ENCODE measurements at regions not wholly inside any gene's neighbourhood (a gene's known extent, or its start where the extent isn't known, plus 50 kb on each side); places are given as distances from the start of the nearest gene placed in this dataset.
"Not testable (repeated sequence)": the region's sequence is repeated elsewhere in the genome, so short reads cannot be mapped to it uniquely, and the experiment has no call there.

DNA sequence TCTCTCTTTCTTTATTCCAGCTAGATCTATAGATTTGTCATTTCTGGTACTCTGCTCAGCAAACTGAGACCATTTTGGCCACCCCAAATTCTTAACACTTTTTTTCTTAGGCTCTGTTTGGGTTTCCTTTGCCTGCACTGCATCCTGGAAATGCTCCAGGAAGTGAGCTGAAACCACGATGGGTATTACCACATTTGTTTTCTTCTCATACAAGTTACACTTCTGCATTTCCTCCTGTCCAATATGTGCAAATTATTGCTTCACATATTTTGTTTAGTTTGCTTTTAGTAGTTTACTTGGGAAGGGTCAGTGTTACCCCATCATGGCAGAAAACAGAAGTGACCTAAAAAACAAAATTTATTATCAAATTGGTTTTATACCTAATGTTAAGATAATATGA is 498.6 kb upstream of the GRIN3A start:
- intact Hi-C loops (cut with micrococcal nuclease), result no loop called here
- DNase-seq (ENCODE audit: low spot score), result no peak
- Mint-ChIP-seq H3K9me3 (no peaks in the 10 kb centered on the region), H3K36me3 (ENCODE audit: low read depth) (no peaks in the 10 kb centered on the region), H3K27ac (no peak overlapping the region), H3K4me1 (ENCODE audit: low read depth) (peaks cover 7% of the 10 kb centered on the region), H3K27me3 (ENCODE audit: insufficient read depth) (no peaks in the 10 kb centered on the region), H3K4me3 (no peak overlapping the region)

DNA sequence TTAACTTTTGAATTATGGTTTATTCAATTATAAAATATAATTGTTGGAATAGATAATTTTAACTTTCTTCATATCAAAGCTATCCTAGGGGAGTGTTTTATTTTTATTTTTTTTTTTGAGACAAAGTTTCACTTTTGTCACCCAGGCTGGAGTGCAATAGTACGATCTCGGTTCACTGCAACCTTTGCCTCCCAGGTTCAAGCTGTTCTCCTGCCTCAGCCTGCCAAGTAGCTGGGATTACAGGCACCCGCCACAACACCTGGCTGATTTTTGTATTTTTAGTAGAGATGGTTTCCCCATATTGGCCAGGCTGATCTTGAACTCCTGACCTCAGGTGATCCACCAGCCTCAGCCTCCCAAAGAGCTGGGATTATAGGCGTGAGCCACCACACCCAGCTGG is 489.0 kb upstream of the GRIN3A start:
- H3K4me1 Mint-ChIP-seq (ENCODE audit: low read depth); H3K27ac Mint-ChIP-seq; H3K27me3 Mint-ChIP-seq (ENCODE audit: insufficient read depth); H3K4me3 Mint-ChIP-seq; DNase-seq (ENCODE audit: low spot score); intact Hi-C loops (cut with micrococcal nuclease); H3K36me3 Mint-ChIP-seq (ENCODE audit: low read depth); H3K9me3 Mint-ChIP-seq: not testable (repeated sequence)

DNA sequence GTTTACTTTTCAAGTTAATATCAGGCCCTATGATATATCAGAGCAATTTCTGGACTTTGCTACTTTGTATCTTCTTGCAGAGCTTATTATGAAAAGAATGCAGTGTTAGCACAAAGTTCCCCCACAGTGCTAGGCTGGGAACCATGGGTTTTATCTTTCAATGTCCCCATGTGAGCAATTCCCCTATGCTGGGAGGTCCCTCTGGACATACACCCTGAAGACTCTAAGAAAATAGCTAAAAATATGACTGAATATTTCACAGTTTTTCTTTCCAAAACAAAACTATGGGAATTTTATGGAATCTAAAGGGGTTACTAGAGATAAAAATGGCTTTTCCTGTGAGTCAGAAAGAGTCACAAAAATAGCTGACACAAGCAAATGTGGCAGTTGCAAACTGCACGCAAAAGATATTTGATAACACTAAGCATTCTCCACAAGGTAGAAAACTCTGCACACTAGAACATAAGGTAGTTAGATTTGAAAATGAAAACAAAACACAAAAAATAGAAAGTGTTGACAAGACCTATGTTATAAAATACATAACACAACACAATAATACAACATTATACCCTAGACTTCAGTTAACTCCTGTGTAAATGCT is 487.5 kb upstream of the GRIN3A start:
- Mint-ChIP-seq H3K9me3 (no peaks in the 10 kb centered on the region), H3K36me3 (ENCODE audit: low read depth) (no peaks in the 10 kb centered on the region), H3K27ac (no peak overlapping the region), H3K27me3 (ENCODE audit: insufficient read depth) (no peaks in the 10 kb centered on the region), H3K4me3 (no peak overlapping the region), H3K4me1 (ENCODE audit: low read depth) (no peaks in the 10 kb centered on the region)
- intact Hi-C loops (cut with micrococcal nuclease), result no loop called here
- no peak for DNase-seq (ENCODE audit: low spot score)

GRCh38 chr9:102223320-102224136 is 485.1 kb upstream of the GRIN3A start:
- H3K4me3 Mint-ChIP-seq; intact Hi-C loops (cut with micrococcal nuclease); H3K9me3 Mint-ChIP-seq; H3K27me3 Mint-ChIP-seq (ENCODE audit: insufficient read depth); DNase-seq (ENCODE audit: low spot score); H3K4me1 Mint-ChIP-seq (ENCODE audit: low read depth); H3K27ac Mint-ChIP-seq; H3K36me3 Mint-ChIP-seq (ENCODE audit: low read depth): not testable (repeated sequence)

DNA sequence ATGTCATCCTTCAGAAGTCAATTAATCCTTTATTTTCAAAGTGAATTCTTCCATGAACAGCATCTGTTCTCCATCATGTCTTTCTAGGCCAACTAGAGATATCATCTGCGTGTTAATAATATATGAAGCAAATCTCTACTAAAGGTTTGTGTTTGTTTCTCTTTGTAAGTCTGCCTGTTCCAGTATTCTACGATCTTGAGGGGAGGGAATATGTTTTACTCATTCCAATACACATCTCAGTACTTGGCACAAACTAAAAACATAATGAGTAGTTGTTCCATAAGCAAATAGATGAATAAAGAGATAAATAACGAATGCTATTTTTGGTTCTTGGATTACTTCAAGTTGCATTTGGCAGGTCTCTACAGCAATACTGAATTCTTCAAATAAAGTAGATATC is 470.7 kb upstream of the GRIN3A start:
- Mint-ChIP-seq H3K4me1 (ENCODE audit: low read depth) (no peaks in the 10 kb centered on the region), H3K4me3 (no peak overlapping the region), H3K27me3 (ENCODE audit: insufficient read depth) (no peaks in the 10 kb centered on the region), H3K27ac (no peak overlapping the region), H3K9me3 (no peaks in the 10 kb centered on the region), H3K36me3 (ENCODE audit: low read depth) (no peaks in the 10 kb centered on the region)
- DNase-seq (ENCODE audit: low spot score), result no peak
- intact Hi-C loops (cut with micrococcal nuclease), result no loop called here

- Mint-ChIP-seq H3K27me3 (ENCODE audit: insufficient read depth) (no peaks in the 10 kb centered on the region), H3K9me3 (no peaks in the 10 kb centered on the region), H3K4me3 (no peak overlapping the region), H3K36me3 (ENCODE audit: low read depth) (no peaks in the 10 kb centered on the region), H3K27ac (no peak overlapping the region), H3K4me1 (ENCODE audit: low read depth) (no peaks in the 10 kb centered on the region)
- DNase-seq (ENCODE audit: low spot score), result no peak
- intact Hi-C loops (cut with micrococcal nuclease), result no loop called here
These were observed 468.0 kb upstream of the GRIN3A start for GRCh38 chr9:102206432-102206831.

- no peaks in the 10 kb centered on the region for H3K9me3 Mint-ChIP-seq
- no peaks in the 10 kb centered on the region for H3K36me3 Mint-ChIP-seq (ENCODE audit: low read depth)
- no peaks in the 10 kb centered on the region for H3K27me3 Mint-ChIP-seq (ENCODE audit: insufficient read depth)
- intact Hi-C loops (cut with micrococcal nuclease), result no loop called here
- H3K27ac Mint-ChIP-seq, result no peak overlapping the region
- no peak for DNase-seq (ENCODE audit: low spot score)
- no peaks in the 10 kb centered on the region for H3K4me1 Mint-ChIP-seq (ENCODE audit: low read depth)
- no peak overlapping the region for H3K4me3 Mint-ChIP-seq
These were observed 466.8 kb upstream of the GRIN3A start for GRCh38 chr9:102205251-102205650.

DNA sequence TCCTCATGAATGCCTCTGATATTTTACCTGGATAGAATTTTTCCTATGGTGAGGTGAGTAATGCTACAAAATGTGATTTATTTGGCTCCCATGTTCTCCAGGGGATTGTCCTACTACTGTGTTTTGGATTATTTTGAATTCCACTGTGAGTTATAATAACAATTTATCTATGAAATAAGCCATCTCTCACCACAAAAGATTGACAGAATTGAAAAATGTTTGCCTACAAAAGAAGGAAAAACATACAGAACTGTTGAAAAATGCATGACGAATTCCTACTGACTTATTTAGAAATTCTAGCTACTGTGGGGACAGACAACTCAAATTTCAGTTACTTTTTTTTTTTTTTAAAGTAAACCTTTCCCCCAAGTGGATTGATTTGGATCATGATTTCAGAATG is 463.7 kb upstream of the GRIN3A start:
- Mint-ChIP-seq H3K27ac (no peak overlapping the region), H3K9me3 (no peaks in the 10 kb centered on the region), H3K4me3 (no peak overlapping the region), H3K4me1 (ENCODE audit: low read depth) (no peaks in the 10 kb centered on the region), H3K27me3 (ENCODE audit: insufficient read depth) (no peaks in the 10 kb centered on the region), H3K36me3 (ENCODE audit: low read depth) (no peaks in the 10 kb centered on the region)
- DNase-seq (ENCODE audit: low spot score), result no peak
- intact Hi-C loops (cut with micrococcal nuclease), result no loop called here

DNA sequence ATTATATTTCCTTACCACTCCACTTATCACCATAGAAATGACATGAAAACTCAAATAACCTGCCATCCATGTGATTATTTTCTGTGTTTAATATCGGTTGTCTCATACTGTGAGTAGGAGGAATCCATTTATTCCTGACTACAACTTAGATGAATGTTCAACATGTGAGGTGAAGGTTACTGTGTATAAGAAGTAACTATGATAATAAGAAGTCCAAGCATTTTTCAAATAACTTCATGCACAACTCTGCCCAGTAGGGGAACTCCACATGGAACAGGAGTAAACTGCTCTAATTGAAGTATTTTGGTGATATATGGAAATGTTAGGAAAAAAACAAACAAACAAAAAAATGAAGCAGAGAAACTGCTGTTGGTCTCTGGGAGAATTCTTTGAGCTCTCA is 447.5 kb upstream of the GRIN3A start:
- Mint-ChIP-seq H3K9me3 (peaks cover 4% of the 10 kb centered on the region), H3K4me3 (no peak overlapping the region), H3K27me3 (ENCODE audit: insufficient read depth) (no peaks in the 10 kb centered on the region), H3K36me3 (ENCODE audit: low read depth) (no peaks in the 10 kb centered on the region), H3K27ac (no peak overlapping the region), H3K4me1 (ENCODE audit: low read depth) (no peaks in the 10 kb centered on the region)
- intact Hi-C loops (cut with micrococcal nuclease), result no loop called here
- no peak for DNase-seq (ENCODE audit: low spot score)

DNA sequence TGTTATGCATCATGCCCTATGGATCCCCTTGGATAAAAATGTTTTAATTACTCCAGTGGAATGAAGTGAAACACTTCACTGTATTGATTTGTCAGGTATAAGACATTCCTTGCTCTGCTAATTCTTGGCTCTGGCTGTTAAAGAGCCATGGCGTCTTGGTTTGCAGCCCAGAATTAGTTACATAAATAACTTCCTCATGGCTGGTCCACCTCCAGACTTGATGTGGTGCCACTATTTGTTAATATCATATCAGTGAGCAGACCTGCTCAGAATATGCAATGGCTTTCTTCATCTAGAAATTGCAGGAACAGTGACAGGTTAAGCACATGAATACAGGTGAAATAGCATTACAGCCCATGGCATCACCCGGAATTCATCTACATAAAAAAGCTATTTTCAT is 446.9 kb upstream of the GRIN3A start:
- Mint-ChIP-seq H3K4me1 (ENCODE audit: low read depth) (no peaks in the 10 kb centered on the region), H3K27ac (no peak overlapping the region), H3K36me3 (ENCODE audit: low read depth) (no peaks in the 10 kb centered on the region), H3K27me3 (ENCODE audit: insufficient read depth) (no peaks in the 10 kb centered on the region), H3K4me3 (no peak overlapping the region), H3K9me3 (peaks cover 4% of the 10 kb centered on the region)
- no peak for DNase-seq (ENCODE audit: low spot score)
- intact Hi-C loops (cut with micrococcal nuclease), result no loop called here

DNA sequence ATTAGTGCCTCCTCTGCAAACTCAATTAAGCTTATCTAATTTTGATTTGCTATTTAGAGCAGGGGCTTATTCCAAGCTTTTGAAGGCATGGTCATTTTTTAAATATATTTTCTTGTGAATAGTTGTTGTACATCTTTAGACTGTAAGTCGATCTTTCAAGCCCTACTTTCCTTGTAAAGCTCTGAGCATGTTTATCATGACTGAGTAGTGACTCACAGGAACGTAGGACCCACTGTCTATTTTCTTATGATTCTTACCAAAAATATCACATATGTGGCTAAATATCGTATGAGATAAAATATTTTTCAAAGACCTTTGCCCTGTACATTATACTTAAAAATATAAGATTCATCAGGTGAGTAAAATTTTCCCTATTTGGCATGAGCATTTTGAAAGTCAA is 440.4 kb upstream of the GRIN3A start:
- no peak overlapping the region for H3K4me3 Mint-ChIP-seq
- intact Hi-C loops (cut with micrococcal nuclease), result no loop called here
- H3K4me1 Mint-ChIP-seq (ENCODE audit: low read depth), result no peaks in the 10 kb centered on the region
- peaks cover 16% of the 10 kb centered on the region for H3K9me3 Mint-ChIP-seq
- H3K27ac Mint-ChIP-seq, result no peak overlapping the region
- no peaks in the 10 kb centered on the region for H3K27me3 Mint-ChIP-seq (ENCODE audit: insufficient read depth)
- no peak for DNase-seq (ENCODE audit: low spot score)
- H3K36me3 Mint-ChIP-seq (ENCODE audit: low read depth), result no peaks in the 10 kb centered on the region

DNA sequence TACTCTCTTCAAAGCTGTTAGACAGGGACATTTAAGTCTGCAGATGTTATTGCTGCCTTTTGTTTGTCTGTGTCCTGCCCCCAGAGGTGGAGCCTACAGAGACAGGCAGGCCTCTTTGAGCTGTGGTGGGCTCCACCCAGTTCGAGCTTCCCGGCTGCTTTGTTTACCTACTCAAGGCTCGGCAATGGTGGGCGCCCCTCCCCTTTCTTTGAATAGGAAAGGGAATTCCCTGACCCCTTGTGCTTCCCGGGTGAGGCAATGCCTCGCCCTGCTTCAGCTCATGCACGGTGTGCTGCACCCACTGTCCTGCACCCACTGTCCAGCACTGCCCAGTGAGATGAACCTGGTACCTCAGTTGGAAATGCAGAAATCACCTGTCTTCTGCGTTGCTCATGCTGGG is 435.8 kb upstream of the GRIN3A start:
- peaks cover 24% of the 10 kb centered on the region for H3K9me3 Mint-ChIP-seq
- H3K4me3 Mint-ChIP-seq, H3K27ac Mint-ChIP-seq: not testable (repeated sequence)

DNA sequence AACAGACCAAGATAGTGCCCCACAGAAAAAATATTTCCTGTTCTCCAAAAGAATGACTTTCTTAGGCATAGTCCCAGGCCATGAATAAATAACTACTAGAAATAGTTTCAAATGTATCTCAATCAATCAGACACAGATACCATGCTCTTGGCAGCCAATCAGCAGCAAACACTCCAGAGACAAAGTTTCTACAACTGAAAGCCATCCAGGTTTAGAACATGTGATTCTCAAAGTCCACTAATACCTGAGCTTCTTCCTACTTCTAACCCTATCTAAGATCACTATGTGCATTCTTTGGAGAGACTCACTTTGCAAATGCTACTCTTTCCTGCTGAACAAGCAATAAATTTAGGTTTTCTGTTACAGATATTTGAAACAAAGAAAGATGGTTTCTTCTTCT is 425.8 kb upstream of the GRIN3A start:
- no peaks in the 10 kb centered on the region for H3K27me3 Mint-ChIP-seq (ENCODE audit: insufficient read depth)
- no peaks in the 10 kb centered on the region for H3K9me3 Mint-ChIP-seq
- H3K4me3 Mint-ChIP-seq, result no peak overlapping the region
- no peaks in the 10 kb centered on the region for H3K4me1 Mint-ChIP-seq (ENCODE audit: low read depth)
- no peaks in the 10 kb centered on the region for H3K36me3 Mint-ChIP-seq (ENCODE audit: low read depth)
- H3K27ac Mint-ChIP-seq, result no peak overlapping the region
- no peak for DNase-seq (ENCODE audit: low spot score)
- intact Hi-C loops (cut with micrococcal nuclease), result no loop called here

More for the DNA sequence above, 435.8 kb upstream of the GRIN3A start:
- H3K4me1 Mint-ChIP-seq (ENCODE audit: low read depth); H3K27me3 Mint-ChIP-seq (ENCODE audit: insufficient read depth); intact Hi-C loops (cut with micrococcal nuclease); H3K36me3 Mint-ChIP-seq (ENCODE audit: low read depth); DNase-seq (ENCODE audit: low spot score): not testable (repeated sequence)

- intact Hi-C loops (cut with micrococcal nuclease); H3K4me1 Mint-ChIP-seq (ENCODE audit: low read depth); DNase-seq (ENCODE audit: low spot score); H3K27me3 Mint-ChIP-seq (ENCODE audit: insufficient read depth); H3K36me3 Mint-ChIP-seq (ENCODE audit: low read depth); H3K4me3 Mint-ChIP-seq; H3K27ac Mint-ChIP-seq: not testable (repeated sequence)
- peaks cover 13% of the 10 kb centered on the region for H3K9me3 Mint-ChIP-seq
These were observed 414.6 kb upstream of the GRIN3A start for GRCh38 chr9:102153081-102153480.
